Loucy (cell line): ENCODE measurements at regions not wholly inside any gene's neighbourhood (a gene's known extent, or its start where the extent isn't known, plus 50 kb on each side); places are given as distances from the start of the nearest gene placed in this dataset.

Experiments
- EZH2phosphoT487 ChIP-seq: fragments of 200-600 bp; IDR thresholded peaks from 2 replicates; pipeline ENCODE4 v1.6.1; 2018; ENCODE audit warnings: antibody characterized with exemption, mild to moderate bottlenecking, moderate library complexity, borderline replicate concordance
- TF ChIP-seq, protein P1 (sequence below): fragments of 200-600 bp; sonication (generic); conservative IDR thresholded peaks from 2 replicates; pipeline ENCODE4 v1.5.1; 2014; ENCODE audit warnings: mild to moderate bottlenecking, antibody characterized with exemption, low read length

DNA sequence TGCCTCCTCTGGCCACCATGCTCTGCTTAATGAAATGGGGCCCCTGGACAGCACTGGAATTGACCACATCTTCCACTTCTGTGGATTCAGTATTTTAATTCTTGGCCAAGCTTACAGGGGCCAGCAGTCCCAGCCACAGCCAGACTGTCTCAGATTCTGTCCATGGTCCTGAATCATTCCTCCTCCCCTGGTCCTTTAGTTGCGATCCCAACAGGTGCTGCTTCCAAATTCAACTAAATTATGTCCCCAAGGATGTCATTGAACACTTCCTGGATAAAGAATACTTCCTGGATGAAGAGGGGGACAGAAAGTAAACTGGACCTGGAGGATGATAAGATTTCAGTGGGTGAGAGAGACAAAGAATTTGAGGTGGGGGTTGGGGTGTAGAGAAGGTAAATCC, 111.1 kb upstream of the FOXB1 start:
- TF ChIP-seq, protein P1, sequence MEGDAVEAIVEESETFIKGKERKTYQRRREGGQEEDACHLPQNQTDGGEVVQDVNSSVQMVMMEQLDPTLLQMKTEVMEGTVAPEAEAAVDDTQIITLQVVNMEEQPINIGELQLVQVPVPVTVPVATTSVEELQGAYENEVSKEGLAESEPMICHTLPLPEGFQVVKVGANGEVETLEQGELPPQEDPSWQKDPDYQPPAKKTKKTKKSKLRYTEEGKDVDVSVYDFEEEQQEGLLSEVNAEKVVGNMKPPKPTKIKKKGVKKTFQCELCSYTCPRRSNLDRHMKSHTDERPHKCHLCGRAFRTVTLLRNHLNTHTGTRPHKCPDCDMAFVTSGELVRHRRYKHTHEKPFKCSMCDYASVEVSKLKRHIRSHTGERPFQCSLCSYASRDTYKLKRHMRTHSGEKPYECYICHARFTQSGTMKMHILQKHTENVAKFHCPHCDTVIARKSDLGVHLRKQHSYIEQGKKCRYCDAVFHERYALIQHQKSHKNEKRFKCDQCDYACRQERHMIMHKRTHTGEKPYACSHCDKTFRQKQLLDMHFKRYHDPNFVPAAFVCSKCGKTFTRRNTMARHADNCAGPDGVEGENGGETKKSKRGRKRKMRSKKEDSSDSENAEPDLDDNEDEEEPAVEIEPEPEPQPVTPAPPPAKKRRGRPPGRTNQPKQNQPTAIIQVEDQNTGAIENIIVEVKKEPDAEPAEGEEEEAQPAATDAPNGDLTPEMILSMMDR: no peak
- TF ChIP-seq EZH2phosphoT487: no peak
